ENCODE measurements at regions not wholly inside any gene's neighbourhood (a gene's known extent, or its start where the extent isn't known, plus 50 kb on each side); places are given as distances from the start of the nearest gene placed in this dataset.

DNA sequence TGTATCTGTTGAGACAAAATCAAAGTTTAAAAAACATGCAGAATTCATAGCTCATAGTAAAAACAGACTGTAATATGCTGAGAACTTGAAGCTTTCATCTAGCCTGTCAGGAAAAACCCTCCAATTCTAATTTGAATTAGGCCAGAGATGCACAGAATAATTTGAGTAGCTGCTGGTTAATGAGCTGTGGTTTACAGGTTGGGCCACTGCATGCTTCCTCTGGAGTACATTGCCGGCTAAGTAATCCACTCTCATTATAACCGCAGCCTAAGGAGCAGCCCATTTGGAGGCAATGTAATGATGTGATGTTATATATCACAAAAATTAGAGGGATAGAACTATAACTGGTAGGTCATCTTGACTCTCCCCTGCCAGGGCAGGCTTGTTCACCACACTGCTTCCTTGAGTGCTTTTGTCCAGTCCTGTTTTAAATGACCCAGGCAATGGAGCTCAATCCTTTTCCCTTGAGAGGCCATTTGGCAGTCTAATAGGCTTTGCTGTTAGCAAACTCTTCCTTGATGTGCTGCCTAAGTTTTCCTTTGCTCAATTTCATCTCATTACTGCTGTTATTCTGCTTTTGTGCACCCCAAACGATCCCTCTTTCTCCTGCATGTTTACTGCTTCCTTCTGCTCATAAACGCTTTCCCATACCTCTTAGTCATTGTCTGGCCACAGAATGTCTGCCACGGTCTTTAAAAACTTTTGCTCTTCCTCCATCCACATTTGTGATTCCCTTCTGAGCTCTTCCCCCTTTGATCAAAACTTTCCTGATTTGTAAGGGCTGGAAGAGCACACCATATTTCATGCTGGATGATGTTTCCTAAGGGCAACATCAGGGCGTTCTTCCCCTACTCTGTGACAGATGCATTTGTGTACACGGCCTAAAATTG, 230.9 kb downstream of the C4orf33 start:
- no peak for TF ChIP-seq CTCF (IDR thresholded peaks at IDR 0.05; ENCODE audit: poor library complexity)
- no peak for TF ChIP-seq EZH2 (IDR thresholded peaks at IDR 0.05; ENCODE audit: borderline replicate concordance)
- TF ChIP-seq EZH2phosphoT487 (IDR thresholded peaks at IDR 0.05; ENCODE audit: low read depth, severe bottlenecking, unreplicated experiment): no peak

Data from hepatocyte (in vitro differentiated cells).